SK-N-SH treated with all-trans-retinoic acid at 6 μM for 48 hours (cell line): ENCODE measurements at regions not wholly inside any gene's neighbourhood (a gene's known extent, or its start where the extent isn't known, plus 50 kb on each side); places are given as distances from the start of the nearest gene placed in this dataset.

Experiments used
- BACH2 ChIP-seq: fragments of 250-450 bp; sonication (Bioruptor Pico); IDR thresholded peaks from 2 replicates; pipeline ENCODE4 v1.9.0; 2021; ENCODE audit warnings: mild to moderate bottlenecking, borderline replicate concordance
- CREB5 ChIP-seq: fragments of 250-450 bp; sonication (Bioruptor Pico); IDR thresholded peaks from 2 replicates; pipeline ENCODE4 v1.5.1; 2020; ENCODE audit warnings: low read depth, mild to moderate bottlenecking, moderate library complexity
- ESRRG ChIP-seq: fragments of 250-450 bp; sonication (Bioruptor Pico); IDR thresholded peaks from 2 replicates; pipeline ENCODE4 v1.6.1; 2021; ENCODE audit warnings: mild to moderate bottlenecking
- GLIS3 ChIP-seq: fragments of 250-450 bp; sonication (Bioruptor Pico); IDR thresholded peaks from 2 replicates; pipeline ENCODE4 v1.5.0; 2020; ENCODE audit warnings: mild to moderate bottlenecking, moderate library complexity
- ISL1 ChIP-seq: fragments of 250-450 bp; sonication (Bioruptor Pico); IDR thresholded peaks from 2 replicates; pipeline ENCODE4 v2.1.2; 2022; ENCODE audit warnings: mild to moderate bottlenecking, moderate library complexity
- PATZ1 ChIP-seq: fragments of 250-450 bp; sonication (Bioruptor Pico); IDR thresholded peaks from 2 replicates; pipeline ENCODE4 v1.8.0; 2020; ENCODE audit warnings: mild to moderate bottlenecking, moderate library complexity, borderline replicate concordance
- ZFP30 ChIP-seq: fragments of 450-650 bp; formaldehyde crosslinking; IDR thresholded peaks from 2 replicates; pipeline ENCODE4 v1.5.0; 2022; ENCODE audit warnings: mild to moderate bottlenecking, moderate library complexity
- ZNF565 ChIP-seq: fragments of 450-650 bp; formaldehyde crosslinking; conservative IDR thresholded peaks from 2 replicates; pipeline ENCODE4 v1.5.0; 2020; ENCODE audit warnings: low read depth, mild to moderate bottlenecking, moderate library complexity
- ZNF8 ChIP-seq: fragments of 450-650 bp; formaldehyde crosslinking; IDR thresholded peaks from 2 replicates; pipeline ENCODE4 v1.5.0; 2020; ENCODE audit warnings: mild to moderate bottlenecking, moderate library complexity

GRCh38 chrX:69263251-69263820 is 98.1 kb upstream of the PJA1 start:
- TF ChIP-seq ISL1: no peak
- no peak for TF ChIP-seq BACH2 (CRISPR knock-in tag)
- no peak for TF ChIP-seq PATZ1 (CRISPR knock-in tag)
- TF ChIP-seq ZFP30 (CRISPR knock-in tag): no peak
- no peak for TF ChIP-seq GLIS3 (CRISPR knock-in tag)
- TF ChIP-seq ZNF565: no peak
- no peak for TF ChIP-seq CREB5 (CRISPR knock-in tag)
- no peak for TF ChIP-seq ESRRG (CRISPR knock-in tag)
- TF ChIP-seq ZNF8 (CRISPR knock-in tag): no peak
